ENCODE measurements at regions not wholly inside any gene's neighbourhood (a gene's known extent, or its start where the extent isn't known, plus 50 kb on each side); places are given as distances from the start of the nearest gene placed in this dataset.

DNA sequence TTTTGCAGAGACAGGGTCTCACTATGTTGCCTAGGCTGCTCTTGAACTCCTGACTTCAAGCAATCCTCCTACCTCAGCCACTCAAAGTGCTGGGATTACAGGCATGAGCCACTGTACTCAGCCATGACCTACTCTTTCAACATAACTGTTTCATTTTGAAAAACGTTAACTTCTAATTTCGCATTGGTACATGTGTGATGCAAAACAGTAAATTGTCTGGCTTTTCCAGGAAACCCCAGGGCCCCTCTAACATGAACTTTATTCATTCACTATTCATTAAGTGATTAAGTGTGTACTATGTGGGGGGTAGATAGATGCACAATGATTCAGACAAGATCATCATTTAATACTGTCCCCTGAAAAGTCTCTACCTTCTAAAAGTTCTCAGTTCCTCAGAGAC, 364.9 kb downstream of the SS18 start:
- H4K20me1 ChIP-seq (ENCODE audit: insufficient read depth) = no peaks in the 10 kb centered on the region
- H3K9ac ChIP-seq (ENCODE audit: low read length) = no peak overlapping the region
- H3K79me2 ChIP-seq (ENCODE audit: insufficient read depth, low read length) = no peaks in the 10 kb centered on the region
- H3K4me1 ChIP-seq (ENCODE audit: control insufficient read depth in 1 of 2, insufficient read depth in 2 of 2, low read length in 2 of 2) = no peaks in the 10 kb centered on the region
- ChIA-PET CTCF (no interaction called here), POLR2A (no interaction called here), RAD21 (ENCODE audit: low non-redundant PET in 1 of 2, low total read pairs in 2 of 2, uncharacterized antibody in 2 of 2, unreplicated experiment in 2 of 2) (no interaction called here)
- BruUV-seq (replicated peaks) = no TSS peak
- H3K4me2 ChIP-seq (ENCODE audit: low read length) = no peak overlapping the region
- no peaks in the 10 kb centered on the region; the same call in 1 of the 2 replicates for H3K27me3 ChIP-seq (ENCODE audit: insufficient read depth, low read length)
- no peak overlapping the region for H3K27ac ChIP-seq (ENCODE audit: low read depth, low read length)
- H3K9me2 ChIP-seq (ENCODE audit: insufficient read depth) = no peaks in the 10 kb centered on the region
- H2AFZ ChIP-seq (ENCODE audit: low read depth, low read length, poor library complexity, severe bottlenecking) = no peak overlapping the region
- no peaks in the 10 kb centered on the region for H3K36me3 ChIP-seq (ENCODE audit: control insufficient read depth in 1 of 2, insufficient read depth in 2 of 2, low read length in 2 of 2)
- DNase-seq (ENCODE audit: low read depth, low spot score) (no peak), ATAC-seq (no peak)
- H3K4me3 ChIP-seq (replicated peaks in 1 of 2; ENCODE audit: low read depth in 1 of 2, low read length in 2 of 2) = no peak overlapping the region
- TF ChIP-seq SRF (IDR thresholded peaks at IDR 0.05; ENCODE audit: low read depth) (no peak), ZFX (IDR thresholded peaks at IDR 0.05) (no peak), FOSL1 (IDR thresholded peaks at IDR 0.05; ENCODE audit: low read depth) (no peak), ZNF274 (IDR thresholded peaks at IDR 0.05; ENCODE audit: low read depth, low read length) (no peak), POLR2AphosphoS5 (IDR thresholded peaks at IDR 0.05; ENCODE audit: low read depth, low read length) (no peak), SIN3A (IDR thresholded peaks at IDR 0.05; ENCODE audit: low read depth) (no peak), POLR2A (IDR thresholded peaks at IDR 0.05; ENCODE audit: borderline replicate concordance, extremely low read depth, insufficient read depth, insufficient read length) (no peak), EGR1 (IDR thresholded peaks at IDR 0.05; ENCODE audit: low read depth) (no peak), EZH2phosphoT487 (IDR thresholded peaks at IDR 0.05; ENCODE audit: borderline replicate concordance) (no peak), ELF1 (IDR thresholded peaks at IDR 0.05; ENCODE audit: borderline replicate concordance, low read depth) (no peak), TCF7L2 (IDR thresholded peaks at IDR 0.05; ENCODE audit: borderline replicate concordance, extremely low read depth, insufficient read depth, insufficient read length) (no peak)
- TF ChIP-seq, protein P1, sequence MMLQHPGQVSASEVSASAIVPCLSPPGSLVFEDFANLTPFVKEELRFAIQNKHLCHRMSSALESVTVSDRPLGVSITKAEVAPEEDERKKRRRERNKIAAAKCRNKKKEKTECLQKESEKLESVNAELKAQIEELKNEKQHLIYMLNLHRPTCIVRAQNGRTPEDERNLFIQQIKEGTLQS (IDR thresholded peaks at IDR 0.05) = no peak
- TF ChIP-seq, protein P2, sequence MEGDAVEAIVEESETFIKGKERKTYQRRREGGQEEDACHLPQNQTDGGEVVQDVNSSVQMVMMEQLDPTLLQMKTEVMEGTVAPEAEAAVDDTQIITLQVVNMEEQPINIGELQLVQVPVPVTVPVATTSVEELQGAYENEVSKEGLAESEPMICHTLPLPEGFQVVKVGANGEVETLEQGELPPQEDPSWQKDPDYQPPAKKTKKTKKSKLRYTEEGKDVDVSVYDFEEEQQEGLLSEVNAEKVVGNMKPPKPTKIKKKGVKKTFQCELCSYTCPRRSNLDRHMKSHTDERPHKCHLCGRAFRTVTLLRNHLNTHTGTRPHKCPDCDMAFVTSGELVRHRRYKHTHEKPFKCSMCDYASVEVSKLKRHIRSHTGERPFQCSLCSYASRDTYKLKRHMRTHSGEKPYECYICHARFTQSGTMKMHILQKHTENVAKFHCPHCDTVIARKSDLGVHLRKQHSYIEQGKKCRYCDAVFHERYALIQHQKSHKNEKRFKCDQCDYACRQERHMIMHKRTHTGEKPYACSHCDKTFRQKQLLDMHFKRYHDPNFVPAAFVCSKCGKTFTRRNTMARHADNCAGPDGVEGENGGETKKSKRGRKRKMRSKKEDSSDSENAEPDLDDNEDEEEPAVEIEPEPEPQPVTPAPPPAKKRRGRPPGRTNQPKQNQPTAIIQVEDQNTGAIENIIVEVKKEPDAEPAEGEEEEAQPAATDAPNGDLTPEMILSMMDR (IDR thresholded peaks at IDR 0.05 in 2 of 3, conservative IDR thresholded peaks at IDR 0.05 in 1 of 3; ENCODE audit: borderline replicate concordance in 1 of 3, insufficient read depth in 1 of 3, low read depth in 2 of 3, low read length in 2 of 3) = no peak
- intact Hi-C loops (cut with micrococcal nuclease) = no loop called here
- no peaks in the 10 kb centered on the region for H3K9me3 ChIP-seq (ENCODE audit: control insufficient read depth in 1 of 2, insufficient read depth in 1 of 2, low read depth in 1 of 2, low read length in 2 of 2)

Data from HCT116 (cell line).